SK-N-DZ (cell line): ENCODE measurements at regions not wholly inside any gene's neighbourhood (a gene's known extent, or its start where the extent isn't known, plus 50 kb on each side); places are given as distances from the start of the nearest gene placed in this dataset.
"Not testable (repeated sequence)": the region's sequence is repeated elsewhere in the genome, so short reads cannot be mapped to it uniquely, and the experiment has no call there.

Experiments used
- DNase-seq: peaks from one replicate; pipeline ENCODE4 v3.0.0-alpha.2; 2015; ENCODE audit warnings: low spot score

GRCh38 chr21:28135646-28136045 lies 857.0 kb downstream of the LTN1 start:
- DNase-seq, result no peak

- no peak for DNase-seq
These were observed 859.6 kb downstream of the LTN1 start for GRCh38 chr21:28133116-28133515.

- DNase-seq, result no peak
These were observed 860.0 kb downstream of the LTN1 start for GRCh38 chr21:28132713-28133112.

GRCh38 chr21:28127175-28127785 lies 865.4 kb downstream of the LTN1 start:
- no peak for DNase-seq

GRCh38 chr21:28126521-28127174 lies 866.0 kb downstream of the LTN1 start:
- DNase-seq, result no peak

- DNase-seq, result no peak
These were observed 868.1 kb downstream of the LTN1 start for GRCh38 chr21:28124541-28124940.

GRCh38 chr21:28118570-28118969 lies 874.1 kb downstream of the LTN1 start:
- DNase-seq, result no peak

- DNase-seq, result not testable (repeated sequence)
These were observed 877.7 kb downstream of the LTN1 start for GRCh38 chr21:28114986-28115385.

- no peak for DNase-seq
These were observed 879.0 kb downstream of the LTN1 start for GRCh38 chr21:28113718-28114117.

GRCh38 chr21:28112511-28112910 lies 880.2 kb downstream of the LTN1 start:
- DNase-seq, result no peak

- DNase-seq, result peak; percentile 59
These were observed 881.5 kb downstream of the LTN1 start for GRCh38 chr21:28111151-28111619.

- no peak for DNase-seq
These were observed 882.0 kb downstream of the LTN1 start for GRCh38 chr21:28110716-28111115.

GRCh38 chr21:28110074-28110473 lies 882.6 kb downstream of the LTN1 start:
- DNase-seq, result no peak

GRCh38 chr21:28106370-28106890 lies 886.2 kb downstream of the LTN1 start:
- DNase-seq, result no peak

GRCh38 chr21:28104346-28104745 lies 888.3 kb downstream of the LTN1 start:
- DNase-seq, result no peak

GRCh38 chr21:28100366-28100765 lies 892.3 kb downstream of the LTN1 start:
- DNase-seq, result no peak

GRCh38 chr21:28099001-28099705 lies 893.5 kb downstream of the LTN1 start:
- DNase-seq, result no peak

GRCh38 chr21:28091466-28091865 lies 901.2 kb downstream of the LTN1 start:
- no peak for DNase-seq

GRCh38 chr21:28090546-28090945 lies 902.1 kb downstream of the LTN1 start:
- no peak for DNase-seq

GRCh38 chr21:28089599-28090441 lies 902.9 kb downstream of the LTN1 start:
- DNase-seq, result no peak

- DNase-seq, result no peak
These were observed 905.7 kb downstream of the LTN1 start for GRCh38 chr21:28086861-28087581.
